ENCODE measurements at regions not wholly inside any gene's neighbourhood (a gene's known extent, or its start where the extent isn't known, plus 50 kb on each side); places are given as distances from the start of the nearest gene placed in this dataset.

DNA sequence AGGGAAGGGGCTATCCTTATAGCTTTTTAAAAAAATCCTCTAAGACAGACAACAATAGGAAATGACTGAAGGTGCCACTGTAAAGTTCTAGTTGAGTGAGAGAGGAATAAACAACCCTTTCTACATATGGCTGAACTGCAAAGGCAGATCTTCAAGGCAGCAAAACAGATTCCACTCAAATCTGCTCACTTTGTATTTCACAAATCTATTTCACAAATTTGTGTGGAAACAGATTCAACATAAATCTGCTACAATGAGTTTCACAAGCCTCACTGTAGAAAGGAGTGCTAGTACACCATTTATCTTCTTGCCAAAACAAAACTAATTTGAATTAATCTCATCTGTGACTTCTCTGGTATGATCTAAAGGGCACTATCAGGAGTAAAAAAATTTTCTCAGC, 451.3 kb downstream of the PLA2G4A start:
- TF ChIP-seq, protein P1, sequence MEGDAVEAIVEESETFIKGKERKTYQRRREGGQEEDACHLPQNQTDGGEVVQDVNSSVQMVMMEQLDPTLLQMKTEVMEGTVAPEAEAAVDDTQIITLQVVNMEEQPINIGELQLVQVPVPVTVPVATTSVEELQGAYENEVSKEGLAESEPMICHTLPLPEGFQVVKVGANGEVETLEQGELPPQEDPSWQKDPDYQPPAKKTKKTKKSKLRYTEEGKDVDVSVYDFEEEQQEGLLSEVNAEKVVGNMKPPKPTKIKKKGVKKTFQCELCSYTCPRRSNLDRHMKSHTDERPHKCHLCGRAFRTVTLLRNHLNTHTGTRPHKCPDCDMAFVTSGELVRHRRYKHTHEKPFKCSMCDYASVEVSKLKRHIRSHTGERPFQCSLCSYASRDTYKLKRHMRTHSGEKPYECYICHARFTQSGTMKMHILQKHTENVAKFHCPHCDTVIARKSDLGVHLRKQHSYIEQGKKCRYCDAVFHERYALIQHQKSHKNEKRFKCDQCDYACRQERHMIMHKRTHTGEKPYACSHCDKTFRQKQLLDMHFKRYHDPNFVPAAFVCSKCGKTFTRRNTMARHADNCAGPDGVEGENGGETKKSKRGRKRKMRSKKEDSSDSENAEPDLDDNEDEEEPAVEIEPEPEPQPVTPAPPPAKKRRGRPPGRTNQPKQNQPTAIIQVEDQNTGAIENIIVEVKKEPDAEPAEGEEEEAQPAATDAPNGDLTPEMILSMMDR (IDR thresholded peaks at IDR 0.05): no peak
- TF ChIP-seq POLR2A (IDR thresholded peaks at IDR 0.05): no peak
- no peak for TF ChIP-seq POLR2AphosphoS5 (IDR thresholded peaks at IDR 0.05)
- TF ChIP-seq EP300 (IDR thresholded peaks at IDR 0.05): no peak

All from sigmoid colon (tissue), 4 donors.